GM23338 (cell line): ENCODE measurements at regions not wholly inside any gene's neighbourhood (a gene's known extent, or its start where the extent isn't known, plus 50 kb on each side); places are given as distances from the start of the nearest gene placed in this dataset.

Experiments used
- EZH2phosphoT487 ChIP-seq: fragments of 200-600 bp; sonication (generic); IDR thresholded peaks from one replicate; pipeline ENCODE4 v1.8.1; 2018; ENCODE audit warnings: antibody characterized with exemption; ENCODE audit not compliant: unreplicated experiment
- TF ChIP-seq, protein P1 (sequence below): fragments of 250-450 bp; sonication (Bioruptor Pico); IDR thresholded peaks from 2 replicates; pipeline ENCODE4 v1.5.0; 2020; ENCODE audit warnings: mild to moderate bottlenecking, moderate library complexity
- TF ChIP-seq, protein P2 (sequence below): IDR thresholded peaks from one replicate; pipeline ENCODE4 v1.6.1; 2018; ENCODE audit warnings: antibody characterized with exemption; ENCODE audit not compliant: unreplicated experiment
- TF ChIP-seq, protein P3 (sequence below), 2 experiments: fragments of 200-600 bp in 1 of 2; sonication (generic) in 1 of 2; conservative IDR thresholded peaks; 2 replicates each; pipeline versions ENCODE4 v1.5.1 to v1.6.1; 2016 to 2017; ENCODE audit warnings: antibody characterized with exemption in 2 of 2, low read depth in 2 of 2, mild to moderate bottlenecking in 2 of 2, moderate library complexity in 1 of 2
- TF ChIP-seq, protein P4 (sequence below): IDR thresholded peaks from 2 replicates; pipeline ENCODE4 v1.6.1; 2016; ENCODE audit warnings: antibody characterized with exemption

DNA sequence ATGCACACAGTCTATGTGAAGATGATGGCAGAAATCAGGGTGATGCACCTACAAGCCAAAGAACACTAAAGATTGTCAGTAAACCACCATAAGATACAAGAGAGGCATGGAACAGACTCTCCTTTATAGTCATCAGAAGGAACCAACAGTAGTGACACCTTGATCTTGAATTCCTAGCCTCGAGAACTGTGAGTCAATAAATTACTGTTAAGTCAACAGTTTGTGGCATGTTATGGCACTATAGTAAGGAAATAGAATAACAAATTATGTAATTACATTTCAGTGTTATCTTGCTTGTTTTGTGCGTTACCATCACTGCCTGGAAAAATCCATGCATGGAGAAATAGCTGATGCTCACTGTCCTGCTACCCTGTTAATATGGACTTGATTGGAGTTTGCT lies 110.2 kb upstream of the LRP1B start (continued):
- TF ChIP-seq, protein P1, sequence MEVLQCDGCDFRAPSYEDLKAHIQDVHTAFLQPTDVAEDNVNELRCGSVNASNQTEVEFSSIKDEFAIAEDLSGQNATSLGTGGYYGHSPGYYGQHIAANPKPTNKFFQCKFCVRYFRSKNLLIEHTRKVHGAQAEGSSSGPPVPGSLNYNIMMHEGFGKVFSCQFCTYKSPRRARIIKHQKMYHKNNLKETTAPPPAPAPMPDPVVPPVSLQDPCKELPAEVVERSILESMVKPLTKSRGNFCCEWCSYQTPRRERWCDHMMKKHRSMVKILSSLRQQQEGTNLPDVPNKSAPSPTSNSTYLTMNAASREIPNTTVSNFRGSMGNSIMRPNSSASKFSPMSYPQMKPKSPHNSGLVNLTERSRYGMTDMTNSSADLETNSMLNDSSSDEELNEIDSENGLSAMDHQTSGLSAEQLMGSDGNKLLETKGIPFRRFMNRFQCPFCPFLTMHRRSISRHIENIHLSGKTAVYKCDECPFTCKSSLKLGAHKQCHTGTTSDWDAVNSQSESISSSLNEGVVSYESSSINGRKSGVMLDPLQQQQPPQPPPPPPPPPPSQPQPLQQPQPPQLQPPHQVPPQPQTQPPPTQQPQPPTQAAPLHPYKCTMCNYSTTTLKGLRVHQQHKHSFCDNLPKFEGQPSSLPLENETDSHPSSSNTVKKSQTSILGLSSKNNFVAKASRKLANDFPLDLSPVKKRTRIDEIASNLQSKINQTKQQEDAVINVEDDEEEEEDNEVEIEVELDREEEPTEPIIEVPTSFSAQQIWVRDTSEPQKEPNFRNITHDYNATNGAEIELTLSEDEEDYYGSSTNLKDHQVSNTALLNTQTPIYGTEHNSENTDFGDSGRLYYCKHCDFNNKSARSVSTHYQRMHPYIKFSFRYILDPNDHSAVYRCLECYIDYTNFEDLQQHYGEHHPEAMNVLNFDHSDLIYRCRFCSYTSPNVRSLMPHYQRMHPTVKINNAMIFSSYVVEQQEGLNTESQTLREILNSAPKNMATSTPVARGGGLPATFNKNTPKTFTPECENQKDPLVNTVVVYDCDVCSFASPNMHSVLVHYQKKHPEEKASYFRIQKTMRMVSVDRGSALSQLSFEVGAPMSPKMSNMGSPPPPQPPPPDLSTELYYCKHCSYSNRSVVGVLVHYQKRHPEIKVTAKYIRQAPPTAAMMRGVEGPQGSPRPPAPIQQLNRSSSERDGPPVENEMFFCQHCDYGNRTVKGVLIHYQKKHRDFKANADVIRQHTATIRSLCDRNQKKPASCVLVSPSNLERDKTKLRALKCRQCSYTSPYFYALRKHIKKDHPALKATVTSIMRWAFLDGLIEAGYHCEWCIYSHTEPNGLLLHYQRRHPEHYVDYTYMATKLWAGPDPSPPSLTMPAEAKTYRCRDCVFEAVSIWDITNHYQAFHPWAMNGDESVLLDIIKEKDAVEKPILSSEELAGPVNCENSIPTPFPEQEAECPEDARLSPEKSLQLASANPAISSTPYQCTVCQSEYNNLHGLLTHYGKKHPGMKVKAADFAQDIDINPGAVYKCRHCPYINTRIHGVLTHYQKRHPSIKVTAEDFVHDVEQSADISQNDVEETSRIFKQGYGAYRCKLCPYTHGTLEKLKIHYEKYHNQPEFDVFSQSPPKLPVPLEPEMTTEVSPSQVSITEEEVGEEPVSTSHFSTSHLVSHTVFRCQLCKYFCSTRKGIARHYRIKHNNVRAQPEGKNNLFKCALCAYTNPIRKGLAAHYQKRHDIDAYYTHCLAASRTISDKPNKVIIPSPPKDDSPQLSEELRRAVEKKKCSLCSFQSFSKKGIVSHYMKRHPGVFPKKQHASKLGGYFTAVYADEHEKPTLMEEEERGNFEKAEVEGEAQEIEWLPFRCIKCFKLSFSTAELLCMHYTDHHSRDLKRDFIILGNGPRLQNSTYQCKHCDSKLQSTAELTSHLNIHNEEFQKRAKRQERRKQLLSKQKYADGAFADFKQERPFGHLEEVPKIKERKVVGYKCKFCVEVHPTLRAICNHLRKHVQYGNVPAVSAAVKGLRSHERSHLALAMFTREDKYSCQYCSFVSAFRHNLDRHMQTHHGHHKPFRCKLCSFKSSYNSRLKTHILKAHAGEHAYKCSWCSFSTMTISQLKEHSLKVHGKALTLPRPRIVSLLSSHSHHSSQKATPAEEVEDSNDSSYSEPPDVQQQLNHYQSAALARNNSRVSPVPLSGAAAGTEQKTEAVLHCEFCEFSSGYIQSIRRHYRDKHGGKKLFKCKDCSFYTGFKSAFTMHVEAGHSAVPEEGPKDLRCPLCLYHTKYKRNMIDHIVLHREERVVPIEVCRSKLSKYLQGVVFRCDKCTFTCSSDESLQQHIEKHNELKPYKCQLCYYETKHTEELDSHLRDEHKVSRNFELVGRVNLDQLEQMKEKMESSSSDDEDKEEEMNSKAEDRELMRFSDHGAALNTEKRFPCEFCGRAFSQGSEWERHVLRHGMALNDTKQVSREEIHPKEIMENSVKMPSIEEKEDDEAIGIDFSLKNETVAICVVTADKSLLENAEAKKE (CRISPR knock-in tag): no peak
- TF ChIP-seq, protein P2, sequence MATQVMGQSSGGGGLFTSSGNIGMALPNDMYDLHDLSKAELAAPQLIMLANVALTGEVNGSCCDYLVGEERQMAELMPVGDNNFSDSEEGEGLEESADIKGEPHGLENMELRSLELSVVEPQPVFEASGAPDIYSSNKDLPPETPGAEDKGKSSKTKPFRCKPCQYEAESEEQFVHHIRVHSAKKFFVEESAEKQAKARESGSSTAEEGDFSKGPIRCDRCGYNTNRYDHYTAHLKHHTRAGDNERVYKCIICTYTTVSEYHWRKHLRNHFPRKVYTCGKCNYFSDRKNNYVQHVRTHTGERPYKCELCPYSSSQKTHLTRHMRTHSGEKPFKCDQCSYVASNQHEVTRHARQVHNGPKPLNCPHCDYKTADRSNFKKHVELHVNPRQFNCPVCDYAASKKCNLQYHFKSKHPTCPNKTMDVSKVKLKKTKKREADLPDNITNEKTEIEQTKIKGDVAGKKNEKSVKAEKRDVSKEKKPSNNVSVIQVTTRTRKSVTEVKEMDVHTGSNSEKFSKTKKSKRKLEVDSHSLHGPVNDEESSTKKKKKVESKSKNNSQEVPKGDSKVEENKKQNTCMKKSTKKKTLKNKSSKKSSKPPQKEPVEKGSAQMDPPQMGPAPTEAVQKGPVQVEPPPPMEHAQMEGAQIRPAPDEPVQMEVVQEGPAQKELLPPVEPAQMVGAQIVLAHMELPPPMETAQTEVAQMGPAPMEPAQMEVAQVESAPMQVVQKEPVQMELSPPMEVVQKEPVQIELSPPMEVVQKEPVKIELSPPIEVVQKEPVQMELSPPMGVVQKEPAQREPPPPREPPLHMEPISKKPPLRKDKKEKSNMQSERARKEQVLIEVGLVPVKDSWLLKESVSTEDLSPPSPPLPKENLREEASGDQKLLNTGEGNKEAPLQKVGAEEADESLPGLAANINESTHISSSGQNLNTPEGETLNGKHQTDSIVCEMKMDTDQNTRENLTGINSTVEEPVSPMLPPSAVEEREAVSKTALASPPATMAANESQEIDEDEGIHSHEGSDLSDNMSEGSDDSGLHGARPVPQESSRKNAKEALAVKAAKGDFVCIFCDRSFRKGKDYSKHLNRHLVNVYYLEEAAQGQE: no peak
- TF ChIP-seq, protein P3, sequence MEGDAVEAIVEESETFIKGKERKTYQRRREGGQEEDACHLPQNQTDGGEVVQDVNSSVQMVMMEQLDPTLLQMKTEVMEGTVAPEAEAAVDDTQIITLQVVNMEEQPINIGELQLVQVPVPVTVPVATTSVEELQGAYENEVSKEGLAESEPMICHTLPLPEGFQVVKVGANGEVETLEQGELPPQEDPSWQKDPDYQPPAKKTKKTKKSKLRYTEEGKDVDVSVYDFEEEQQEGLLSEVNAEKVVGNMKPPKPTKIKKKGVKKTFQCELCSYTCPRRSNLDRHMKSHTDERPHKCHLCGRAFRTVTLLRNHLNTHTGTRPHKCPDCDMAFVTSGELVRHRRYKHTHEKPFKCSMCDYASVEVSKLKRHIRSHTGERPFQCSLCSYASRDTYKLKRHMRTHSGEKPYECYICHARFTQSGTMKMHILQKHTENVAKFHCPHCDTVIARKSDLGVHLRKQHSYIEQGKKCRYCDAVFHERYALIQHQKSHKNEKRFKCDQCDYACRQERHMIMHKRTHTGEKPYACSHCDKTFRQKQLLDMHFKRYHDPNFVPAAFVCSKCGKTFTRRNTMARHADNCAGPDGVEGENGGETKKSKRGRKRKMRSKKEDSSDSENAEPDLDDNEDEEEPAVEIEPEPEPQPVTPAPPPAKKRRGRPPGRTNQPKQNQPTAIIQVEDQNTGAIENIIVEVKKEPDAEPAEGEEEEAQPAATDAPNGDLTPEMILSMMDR (conservative IDR thresholded peaks at IDR 0.05; ENCODE audit: low read depth in 2 of 2): no peak
- TF ChIP-seq EZH2phosphoT487: no peak
- TF ChIP-seq, protein P4, sequence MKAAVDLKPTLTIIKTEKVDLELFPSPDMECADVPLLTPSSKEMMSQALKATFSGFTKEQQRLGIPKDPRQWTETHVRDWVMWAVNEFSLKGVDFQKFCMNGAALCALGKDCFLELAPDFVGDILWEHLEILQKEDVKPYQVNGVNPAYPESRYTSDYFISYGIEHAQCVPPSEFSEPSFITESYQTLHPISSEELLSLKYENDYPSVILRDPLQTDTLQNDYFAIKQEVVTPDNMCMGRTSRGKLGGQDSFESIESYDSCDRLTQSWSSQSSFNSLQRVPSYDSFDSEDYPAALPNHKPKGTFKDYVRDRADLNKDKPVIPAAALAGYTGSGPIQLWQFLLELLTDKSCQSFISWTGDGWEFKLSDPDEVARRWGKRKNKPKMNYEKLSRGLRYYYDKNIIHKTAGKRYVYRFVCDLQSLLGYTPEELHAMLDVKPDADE: no peak
